PC-9 (cell line): ENCODE measurements at regions not wholly inside any gene's neighbourhood (a gene's known extent, or its start where the extent isn't known, plus 50 kb on each side); places are given as distances from the start of the nearest gene placed in this dataset.

Source experiments
- BruUV-seq: library from RNA; stranded (reverse); fragments of 400-500 nt; replicated peaks from 2 replicates; lab custom pipeline; 2021; lab: Mats Ljungman, UMichigan
- CTCF ChIA-PET: fragments of 300-600 bp; sonication (Branson Sonifier 250); formaldehyde crosslinking; loops from one replicate; lab custom pipeline; 2022; ENCODE audit warnings: antibody characterized with exemption; lab: Charles Lee
- POLR2A ChIA-PET: fragments of 300-600 bp; sonication (Branson Sonifier 250); formaldehyde crosslinking; loops from one replicate; lab custom pipeline; 2022; ENCODE audit warnings: antibody characterized with exemption; ENCODE audit not compliant: unreplicated experiment; lab: Charles Lee
- DNase-seq, 2 experiments: peaks; one replicate each; pipeline versions ENCODE4 v3.0.0 to v3.0.0-alpha.2; 2015 to 2022; ENCODE audit warnings: mixed read lengths in 1 of 2
- H2AFZ ChIP-seq: fragments of 200-600 bp; sonication (generic); 2 replicates; pipeline ENCODE4 v1.8.1; 2017; ENCODE audit warnings: antibody characterized with exemption
- H3F3A ChIP-seq: fragments of 200-600 bp; sonication (generic); 2 replicates; pipeline ENCODE4 v1.8.1; 2017; ENCODE audit warnings: antibody characterized with exemption, mild to moderate bottlenecking, low read depth; ENCODE audit not compliant: insufficient read depth
- H3K27ac ChIP-seq: fragments of 200-600 bp; sonication (generic); 2 replicates; pipeline ENCODE4 v1.6.1; 2016; ENCODE audit warnings: mixed run types
- H3K27me3 ChIP-seq: fragments of 200-600 bp; sonication (generic); 2 replicates; pipeline ENCODE4 v1.6.1; 2016; ENCODE audit warnings: low read depth, mixed run types; ENCODE audit not compliant: insufficient read depth
- H3K36me3 ChIP-seq: fragments of 200-600 bp; sonication (generic); 2 replicates; pipeline ENCODE4 v1.6.1; 2016; ENCODE audit warnings: low read depth, mixed run types
- H3K4me1 ChIP-seq: fragments of 200-600 bp; sonication (generic); replicated peaks from 2 replicates; pipeline ENCODE4 v1.6.1; 2016; ENCODE audit warnings: mixed run types; ENCODE audit not compliant: insufficient read depth
- H3K4me2 ChIP-seq: fragments of 200-600 bp; sonication (generic); 2 replicates; pipeline ENCODE4 v1.6.1; 2017; ENCODE audit warnings: mixed run types
- H3K4me3 ChIP-seq: fragments of 200-600 bp; sonication (generic); 2 replicates; pipeline ENCODE4 v1.6.1; 2016; ENCODE audit warnings: mixed run types
- H3K79me2 ChIP-seq: fragments of 200-600 bp; sonication (generic); 2 replicates; pipeline ENCODE4 v1.6.1; 2017; ENCODE audit warnings: low read depth, mixed run types
- H3K9me2 ChIP-seq: fragments of 200-600 bp; sonication (generic); 2 replicates; pipeline ENCODE4 v1.8.1; 2017; ENCODE audit warnings: mild to moderate bottlenecking; ENCODE audit not compliant: insufficient read depth
- H3K9me3 ChIP-seq: fragments of 200-600 bp; sonication (generic); 2 replicates; pipeline ENCODE4 v1.8.1; 2016; ENCODE audit warnings: low read depth; ENCODE audit not compliant: insufficient read depth
- H4K20me1 ChIP-seq: fragments of 200-600 bp; sonication (generic); 2 replicates; pipeline ENCODE4 v1.8.1; 2017; ENCODE audit not compliant: insufficient read depth
- EZH2 ChIP-seq: fragments of 200-600 bp; sonication (generic); IDR thresholded peaks from 2 replicates; pipeline ENCODE4 v1.8.0; 2017; ENCODE audit warnings: antibody characterized with exemption, low read depth
- intact Hi-C: fragments of 100-400 bp; cut with micrococcal nuclease; formaldehyde crosslinking; loops from one replicate; pipeline ENCODE4 v1.10.0; 2022; ENCODE audit not compliant: unreplicated experiment
- TF ChIP-seq, protein P1 (sequence below): fragments of 200-600 bp; sonication (generic); conservative IDR thresholded peaks from 2 replicates; pipeline ENCODE4 v1.6.1; 2017; ENCODE audit warnings: mixed run types, antibody characterized with exemption, mild to moderate bottlenecking, moderate library complexity

GRCh38 chr14:97410667-97411620 is 613.8 kb downstream of the VRK1 start:
- Histone ChIP-seq H3K36me3 (no peaks in the 10 kb centered on the region), H2AFZ (no peak overlapping the region), H3K27ac (no peak overlapping the region), H3K9me3 (no peaks in the 10 kb centered on the region), H3K4me3 (no peak overlapping the region), H3K27me3 (peaks cover 38% of the 10 kb centered on the region), H3K4me2 (no peak overlapping the region), H3K4me1 (no peaks in the 10 kb centered on the region), H3K9me2 (no peaks in the 10 kb centered on the region), H3F3A (no peaks in the 10 kb centered on the region), H4K20me1 (no peaks in the 10 kb centered on the region), H3K79me2 (no peaks in the 10 kb centered on the region)
- CTCF ChIA-PET = no interaction called here
- BruUV-seq = no TSS peak
- TF ChIP-seq EZH2 = no peak
- TF ChIP-seq, protein P1, sequence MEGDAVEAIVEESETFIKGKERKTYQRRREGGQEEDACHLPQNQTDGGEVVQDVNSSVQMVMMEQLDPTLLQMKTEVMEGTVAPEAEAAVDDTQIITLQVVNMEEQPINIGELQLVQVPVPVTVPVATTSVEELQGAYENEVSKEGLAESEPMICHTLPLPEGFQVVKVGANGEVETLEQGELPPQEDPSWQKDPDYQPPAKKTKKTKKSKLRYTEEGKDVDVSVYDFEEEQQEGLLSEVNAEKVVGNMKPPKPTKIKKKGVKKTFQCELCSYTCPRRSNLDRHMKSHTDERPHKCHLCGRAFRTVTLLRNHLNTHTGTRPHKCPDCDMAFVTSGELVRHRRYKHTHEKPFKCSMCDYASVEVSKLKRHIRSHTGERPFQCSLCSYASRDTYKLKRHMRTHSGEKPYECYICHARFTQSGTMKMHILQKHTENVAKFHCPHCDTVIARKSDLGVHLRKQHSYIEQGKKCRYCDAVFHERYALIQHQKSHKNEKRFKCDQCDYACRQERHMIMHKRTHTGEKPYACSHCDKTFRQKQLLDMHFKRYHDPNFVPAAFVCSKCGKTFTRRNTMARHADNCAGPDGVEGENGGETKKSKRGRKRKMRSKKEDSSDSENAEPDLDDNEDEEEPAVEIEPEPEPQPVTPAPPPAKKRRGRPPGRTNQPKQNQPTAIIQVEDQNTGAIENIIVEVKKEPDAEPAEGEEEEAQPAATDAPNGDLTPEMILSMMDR = no peak
- no peak for DNase-seq
- POLR2A ChIA-PET = no interaction called here
- intact Hi-C loops = no loop called here

- Histone ChIP-seq H3K9me3 (no peaks in the 10 kb centered on the region), H3F3A (no peaks in the 10 kb centered on the region), H3K4me2 (no peak overlapping the region), H3K27me3 (peaks cover 46% of the 10 kb centered on the region), H3K9me2 (no peaks in the 10 kb centered on the region), H3K79me2 (no peaks in the 10 kb centered on the region), H3K36me3 (no peaks in the 10 kb centered on the region), H3K4me3 (no peak overlapping the region), H2AFZ (no peak overlapping the region), H3K27ac (no peak overlapping the region), H3K4me1 (no peaks in the 10 kb centered on the region), H4K20me1 (no peaks in the 10 kb centered on the region)
- no peak for DNase-seq
- CTCF ChIA-PET = no interaction called here
- TF ChIP-seq EZH2 = no peak
- TF ChIP-seq, protein P1 = no peak
- POLR2A ChIA-PET = no interaction called here
- intact Hi-C loops = no loop called here
- BruUV-seq = no TSS peak
Observed at GRCh38 chr14:97411938-97412612, 614.9 kb downstream of the VRK1 start.

DNA sequence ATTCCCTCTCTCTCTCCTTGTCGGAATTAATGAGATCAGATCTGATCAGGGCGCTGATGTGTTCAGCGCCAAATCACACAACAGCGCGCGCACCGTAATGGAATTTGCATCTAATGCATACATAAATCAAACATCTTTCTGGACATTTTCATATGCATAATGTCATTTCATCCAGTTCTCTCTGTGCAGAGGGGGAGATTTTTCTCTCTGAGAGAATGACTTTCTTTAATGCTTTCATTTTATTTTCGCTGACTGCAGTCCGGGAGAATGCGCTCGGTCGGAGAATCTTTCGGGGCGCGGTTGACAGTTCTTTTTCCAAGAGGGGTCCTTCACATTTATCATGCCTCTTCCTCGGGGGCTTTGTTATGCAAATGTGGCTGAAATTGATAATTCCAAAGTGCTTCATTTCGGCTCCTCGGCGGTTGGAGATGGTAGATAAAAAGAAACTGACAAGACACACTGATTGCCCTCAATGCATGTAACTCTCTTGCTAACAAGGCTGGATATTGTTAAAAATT is 615.9 kb downstream of the VRK1 start:
- ChIA-PET CTCF (no interaction called here), POLR2A (no interaction called here)
- Histone ChIP-seq H3K9me3 (no peaks in the 10 kb centered on the region), H4K20me1 (no peaks in the 10 kb centered on the region), H3K36me3 (no peaks in the 10 kb centered on the region), H3F3A (no peaks in the 10 kb centered on the region), H3K79me2 (no peaks in the 10 kb centered on the region), H3K4me1 (no peaks in the 10 kb centered on the region), H3K27me3 (peaks cover 37% of the 10 kb centered on the region), H3K9me2 (no peaks in the 10 kb centered on the region), H3K4me3 (no peak overlapping the region), H3K27ac (no peak overlapping the region), H3K4me2 (no peak overlapping the region), H2AFZ (no peak overlapping the region)
- no peak for DNase-seq
- no TSS peak for BruUV-seq
- TF ChIP-seq, protein P1 = no peak
- no peak for TF ChIP-seq EZH2
- intact Hi-C loops = no loop called here
